Endothelial cell of umbilical vein (primary cell): ENCODE measurements at regions not wholly inside any gene's neighbourhood (a gene's known extent, or its start where the extent isn't known, plus 50 kb on each side); places are given as distances from the start of the nearest gene placed in this dataset.

Experiments
- BruUV-seq: library from RNA; stranded (reverse); fragments of 400-500 nt; replicated peaks from 2 replicates; lab custom pipeline; 2021; lab: Mats Ljungman, UMichigan
- CTCF ChIA-PET: fragments of 300-600, 350-600 bp; sonication (Branson Sonifier 250); formaldehyde crosslinking; loops from one replicate; lab custom pipeline; 2021; ENCODE audit warnings: antibody characterized with exemption, inconsistent platforms; lab: Charles Lee
- POLR2A ChIA-PET: fragments of 300-600, 350-600 bp; sonication (Branson Sonifier 250); formaldehyde crosslinking; loops from one replicate; lab custom pipeline; 2021; ENCODE audit warnings: antibody characterized with exemption, inconsistent platforms; lab: Charles Lee
- DNase-seq: peaks from one replicate; pipeline ENCODE4 v3.0.0-alpha.2; 2011; ENCODE audit warnings: low read depth, low spot score
- FAIRE-seq: peaks from 2 replicates; lab custom pipeline; 2011; peaks lifted over from hg19 to GRCh38; lab: Jason Lieb, UNC
- H2AFZ ChIP-seq: 2 replicates; pipeline ENCODE4 v1.6.0; 2012; ENCODE audit warnings: low read depth, low read length, control low read depth, inconsistent platforms
- H3K27ac ChIP-seq: 2 replicates; pipeline ENCODE4 v1.5.1; 2011; ENCODE audit warnings: low read depth, mild to moderate bottlenecking, control low read depth, low read length, moderate library complexity; ENCODE audit not compliant: insufficient read depth
- H3K27me3 ChIP-seq, 2 experiments: 2 replicates each; pipeline versions ENCODE4 v1.6.0 to v1.6.1; 2011; ENCODE audit warnings: low read length in 2 of 2, mixed read lengths in 1 of 2; ENCODE audit not compliant: control insufficient read depth in 2 of 2, insufficient read depth in 2 of 2
- H3K36me3 ChIP-seq, 2 experiments: 2 replicates in 1 of 2; 3 replicates in 1 of 2; pipeline ENCODE4 v1.5.1; 2011; ENCODE audit warnings: low read length in 2 of 2, mild to moderate bottlenecking in 1 of 2, moderate library complexity in 1 of 2; ENCODE audit not compliant: control insufficient read depth in 2 of 2, insufficient read depth in 2 of 2; ENCODE audit errors: extremely low read depth in 1 of 2
- H3K4me1 ChIP-seq: 3 replicates; pipeline ENCODE4 v1.5.1; 2011; ENCODE audit warnings: mild to moderate bottlenecking, low read length; ENCODE audit not compliant: control insufficient read depth, insufficient read depth; ENCODE audit errors: extremely low read depth
- H3K4me2 ChIP-seq: 2 replicates; pipeline ENCODE4 v1.6.1; 2011; ENCODE audit warnings: low read length, control low read depth, mixed read lengths; ENCODE audit not compliant: insufficient read depth
- H3K4me3 ChIP-seq, 3 experiments: fragments of 200-600 bp in 1 of 3; sonication (generic), shearing (Covaris generic) in 1 of 3; replicated peaks in 1 of 3; 2 replicates each; pipeline ENCODE4 v1.5.1; 2011 to 2016; ENCODE audit warnings: control low read depth in 3 of 3, low read length in 3 of 3, mild to moderate bottlenecking in 2 of 3, inconsistent platforms in 1 of 3, low read depth in 1 of 3, moderate library complexity in 1 of 3; ENCODE audit not compliant: insufficient read depth in 1 of 3
- H3K79me2 ChIP-seq: 2 replicates; pipeline ENCODE4 v1.6.0; 2012; ENCODE audit warnings: low read length, inconsistent platforms; ENCODE audit not compliant: control insufficient read depth, insufficient read depth
- H3K9ac ChIP-seq: replicated peaks from 2 replicates; pipeline ENCODE3; 2011; ENCODE audit warnings: low read length, control low read depth; ENCODE audit not compliant: insufficient read depth; ENCODE audit errors: extremely low read depth
- H3K9me1 ChIP-seq: replicated peaks from 3 replicates; pipeline ENCODE4 v1.6.0; 2011; ENCODE audit warnings: mild to moderate bottlenecking, low read length; ENCODE audit not compliant: control insufficient read depth, insufficient read depth; ENCODE audit errors: extremely low read depth
- H3K9me3 ChIP-seq: replicated peaks from 2 replicates; pipeline ENCODE4 v1.5.1; 2012; ENCODE audit warnings: low read length, inconsistent platforms; ENCODE audit not compliant: control insufficient read depth, insufficient read depth
- H4K20me1 ChIP-seq: replicated peaks from 2 replicates; pipeline ENCODE3; 2011; ENCODE audit warnings: mild to moderate bottlenecking, low read length; ENCODE audit not compliant: control insufficient read depth, insufficient read depth; ENCODE audit errors: extremely low read depth
- CTCF ChIP-seq, 2 donors: IDR thresholded peaks; 1 replicate in 1 of 2; 2 replicates in 1 of 2; pipeline ENCODE4 v1.5.1; 2011; ENCODE audit warnings: low read length in 2 of 2, mild to moderate bottlenecking in 2 of 2, moderate library complexity in 2 of 2, control low read depth in 1 of 2, inconsistent platforms in 1 of 2, low read depth in 1 of 2; ENCODE audit not compliant: insufficient read depth in 1 of 2; ENCODE audit errors: extremely low read depth in 1 of 2
- EZH2 ChIP-seq: IDR thresholded peaks from 2 replicates; pipeline ENCODE4 v1.6.1; 2012; ENCODE audit warnings: borderline replicate concordance, low read depth, mild to moderate bottlenecking, moderate library complexity, low read length, inconsistent platforms; ENCODE audit not compliant: severe bottlenecking
- FOS ChIP-seq: IDR thresholded peaks from 2 replicates; pipeline ENCODE4 v1.6.1; 2011; ENCODE audit warnings: mild to moderate bottlenecking, low read length, moderate library complexity, borderline replicate concordance; ENCODE audit not compliant: insufficient read depth
- GATA2 ChIP-seq: IDR thresholded peaks from 2 replicates; pipeline ENCODE4 v1.7.0; 2011; ENCODE audit warnings: low read depth, mild to moderate bottlenecking, moderate library complexity, mixed read lengths, low read length; ENCODE audit not compliant: insufficient read length, insufficient read depth
- JUN ChIP-seq: IDR thresholded peaks from 2 replicates; pipeline ENCODE4 v1.6.1; 2011; ENCODE audit warnings: borderline replicate concordance, low read depth; ENCODE audit not compliant: insufficient read length, insufficient read depth
- MAX ChIP-seq: IDR thresholded peaks from 2 replicates; pipeline ENCODE4 v1.6.1; 2011; ENCODE audit not compliant: insufficient read depth, insufficient read length
- MYC ChIP-seq: IDR thresholded peaks from one replicate; pipeline ENCODE4 v1.6.1; 2011; ENCODE audit warnings: mild to moderate bottlenecking, low read depth, low read length
- POLR2A ChIP-seq: IDR thresholded peaks from 2 replicates; pipeline ENCODE4 v1.6.1; 2012; ENCODE audit warnings: low read depth, mild to moderate bottlenecking, control low read depth, low read length
- POLR2AphosphoS5 ChIP-seq: IDR thresholded peaks from 2 replicates; pipeline ENCODE4 v1.6.1; 2012; ENCODE audit warnings: low read depth, mild to moderate bottlenecking, control low read depth, low read length, moderate library complexity; ENCODE audit not compliant: insufficient read depth
- dilution Hi-C: fragments of 300-500 bp; cut with MboI; formaldehyde crosslinking; loops from one replicate; pipeline ENCODE4 v1.15.0; 2019; ENCODE audit warnings: low sequenced_read_pairs; ENCODE audit not compliant: extremely low pct_ligation_motif_present
- intact Hi-C: fragments of 100-400 bp; cut with micrococcal nuclease; formaldehyde crosslinking; loops from one replicate; pipeline ENCODE4 v1.10.0; 2022

- dilution Hi-C loops (no loop called here), intact Hi-C loops (no loop called here)
- TF ChIP-seq MAX, result no peak
- TF ChIP-seq EZH2, result no peak
- TF ChIP-seq CTCF (IDR thresholded peaks at IDR 0.05; ENCODE audit: extremely low read depth in 1 of 2, insufficient read depth in 1 of 2, low read depth in 1 of 2, low read length in 2 of 2), result no peak
- no peak for TF ChIP-seq POLR2AphosphoS5
- TF ChIP-seq MYC, result no peak
- no peak for TF ChIP-seq JUN
- no peak for TF ChIP-seq POLR2A
- TF ChIP-seq FOS, result no peak
- no peak for TF ChIP-seq GATA2
- FAIRE-seq (no peak), DNase-seq (no peak)
- H3K4me2 ChIP-seq, result no peak overlapping the region
- H3K27me3 ChIP-seq, result no peaks in the 10 kb centered on the region
- ChIA-PET CTCF (no interaction called here), POLR2A (no interaction called here)
- no peak overlapping the region for H3K27ac ChIP-seq
- H2AFZ ChIP-seq, result no peak overlapping the region
- no peak overlapping the region for H3K4me3 ChIP-seq
- H4K20me1 ChIP-seq, result no peaks in the 10 kb centered on the region
- no peaks in the 10 kb centered on the region for H3K4me1 ChIP-seq
- no peaks in the 10 kb centered on the region for H3K9me1 ChIP-seq
- H3K36me3 ChIP-seq, result no peaks in the 10 kb centered on the region
- no peak overlapping the region for H3K9ac ChIP-seq
- BruUV-seq, result no TSS peak
- H3K9me3 ChIP-seq, result no peaks in the 10 kb centered on the region
- no peaks in the 10 kb centered on the region for H3K79me2 ChIP-seq
Measured at GRCh38 chr2:16862471-16862870, 196.8 kb upstream of the CYRIA start.
